ENCODE measurements at regions not wholly inside any gene's neighbourhood (a gene's known extent, or its start where the extent isn't known, plus 50 kb on each side); places are given as distances from the start of the nearest gene placed in this dataset.
"Not testable (repeated sequence)": the region's sequence is repeated elsewhere in the genome, so short reads cannot be mapped to it uniquely, and the experiment has no call there.

GRCh38 chr7:19517546-19517945 lies 191.3 kb downstream of the POLR1F start:
- not testable (repeated sequence) for DNase-seq (ENCODE audit: low read depth in 4 of 6, low spot score in 6 of 6); H3K4me3 ChIP-seq (ENCODE audit: low read depth, low read length); H3K4me1 ChIP-seq (ENCODE audit: control insufficient read depth, insufficient read depth, low read length); H3K36me3 ChIP-seq (ENCODE audit: control insufficient read depth, insufficient read depth, low read length); H3K9me3 ChIP-seq (ENCODE audit: control insufficient read depth, insufficient read depth, low read length); H3K27me3 ChIP-seq (ENCODE audit: control insufficient read depth, insufficient read depth, low read length); H3K27ac ChIP-seq (ENCODE audit: low read depth, low read length)
- WGBS (ENCODE audit: insufficient coverage), result no CpG with 5 or more reads among the region's 3 CpGs

- Histone ChIP-seq H3K27me3 (ENCODE audit: control insufficient read depth, insufficient read depth, low read length) (no peaks in the 10 kb centered on the region), H3K4me1 (ENCODE audit: control insufficient read depth, insufficient read depth, low read length) (no peaks in the 10 kb centered on the region), H3K36me3 (ENCODE audit: control insufficient read depth, insufficient read depth, low read length) (no peaks in the 10 kb centered on the region), H3K4me3 (ENCODE audit: low read depth, low read length) (no peak overlapping the region), H3K9me3 (ENCODE audit: control insufficient read depth, insufficient read depth, low read length) (no peaks in the 10 kb centered on the region), H3K27ac (ENCODE audit: low read depth, low read length) (no peak overlapping the region)
- DNase-seq (ENCODE audit: low read depth in 4 of 6, low spot score in 6 of 6), result no peak
- WGBS (ENCODE audit: insufficient coverage), result 60% methylated on average over 1 of the region's 2 CpGs
Measured at GRCh38 chr7:19508821-19509220, 200.0 kb downstream of the POLR1F start.

DNA sequence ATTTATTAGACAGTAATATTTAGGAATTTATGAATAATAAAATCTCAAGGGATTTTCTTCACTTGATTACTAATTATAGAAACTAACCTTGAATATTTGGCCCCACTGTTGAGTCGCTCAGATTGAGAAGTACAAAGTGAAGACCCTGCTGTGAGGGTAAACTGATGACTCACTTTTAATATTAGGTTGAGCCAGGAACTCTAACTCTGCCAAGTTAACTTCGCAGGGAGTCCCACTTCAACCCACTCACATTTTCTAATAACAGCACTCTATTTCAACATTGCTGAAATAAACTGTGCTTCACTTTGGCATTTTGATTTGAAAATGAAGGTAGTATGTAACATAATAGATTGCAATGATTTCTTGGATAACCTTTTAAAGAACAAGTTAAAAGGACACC lies 200.7 kb downstream of the POLR1F start:
- Histone ChIP-seq H3K4me3 (ENCODE audit: low read depth, low read length) (no peak overlapping the region), H3K27ac (ENCODE audit: low read depth, low read length) (no peak overlapping the region), H3K36me3 (ENCODE audit: control insufficient read depth, insufficient read depth, low read length) (no peaks in the 10 kb centered on the region), H3K27me3 (ENCODE audit: control insufficient read depth, insufficient read depth, low read length) (no peaks in the 10 kb centered on the region), H3K4me1 (ENCODE audit: control insufficient read depth, insufficient read depth, low read length) (no peaks in the 10 kb centered on the region), H3K9me3 (ENCODE audit: control insufficient read depth, insufficient read depth, low read length) (no peaks in the 10 kb centered on the region)
- no CpG with 5 or more reads among the region's 2 CpGs for WGBS (ENCODE audit: insufficient coverage)
- no peak for DNase-seq (ENCODE audit: low read depth in 4 of 6, low spot score in 6 of 6)

- Histone ChIP-seq H3K4me1 (ENCODE audit: control insufficient read depth, insufficient read depth, low read length) (no peaks in the 10 kb centered on the region), H3K36me3 (ENCODE audit: control insufficient read depth, insufficient read depth, low read length) (no peaks in the 10 kb centered on the region), H3K4me3 (ENCODE audit: low read depth, low read length) (no peak overlapping the region), H3K27me3 (ENCODE audit: control insufficient read depth, insufficient read depth, low read length) (no peaks in the 10 kb centered on the region), H3K9me3 (ENCODE audit: control insufficient read depth, insufficient read depth, low read length) (no peaks in the 10 kb centered on the region), H3K27ac (ENCODE audit: low read depth, low read length) (no peak overlapping the region)
- WGBS (ENCODE audit: insufficient coverage), result no CpG with 5 or more reads among the region's 7 CpGs
- DNase-seq (ENCODE audit: low read depth in 4 of 6, low spot score in 6 of 6), result peak in 2 of 6 donors; percentile 6 to 14
Measured at GRCh38 chr7:19491821-19492452, 216.9 kb downstream of the POLR1F start.

- H3K27me3 ChIP-seq (ENCODE audit: control insufficient read depth, insufficient read depth, low read length), result no peaks in the 10 kb centered on the region
- 83% methylated on average over 1 of the region's 5 CpGs for WGBS (ENCODE audit: insufficient coverage)
- H3K36me3 ChIP-seq (ENCODE audit: control insufficient read depth, insufficient read depth, low read length), result no peaks in the 10 kb centered on the region
- H3K4me1 ChIP-seq (ENCODE audit: control insufficient read depth, insufficient read depth, low read length), result no peaks in the 10 kb centered on the region
- DNase-seq (ENCODE audit: low read depth in 4 of 6, low spot score in 6 of 6), result no peak
- no peak overlapping the region for H3K27ac ChIP-seq (ENCODE audit: low read depth, low read length)
- H3K4me3 ChIP-seq (ENCODE audit: low read depth, low read length), result no peak overlapping the region
- no peaks in the 10 kb centered on the region for H3K9me3 ChIP-seq (ENCODE audit: control insufficient read depth, insufficient read depth, low read length)
Measured at GRCh38 chr7:19491371-19491770, 217.5 kb downstream of the POLR1F start.

DNA sequence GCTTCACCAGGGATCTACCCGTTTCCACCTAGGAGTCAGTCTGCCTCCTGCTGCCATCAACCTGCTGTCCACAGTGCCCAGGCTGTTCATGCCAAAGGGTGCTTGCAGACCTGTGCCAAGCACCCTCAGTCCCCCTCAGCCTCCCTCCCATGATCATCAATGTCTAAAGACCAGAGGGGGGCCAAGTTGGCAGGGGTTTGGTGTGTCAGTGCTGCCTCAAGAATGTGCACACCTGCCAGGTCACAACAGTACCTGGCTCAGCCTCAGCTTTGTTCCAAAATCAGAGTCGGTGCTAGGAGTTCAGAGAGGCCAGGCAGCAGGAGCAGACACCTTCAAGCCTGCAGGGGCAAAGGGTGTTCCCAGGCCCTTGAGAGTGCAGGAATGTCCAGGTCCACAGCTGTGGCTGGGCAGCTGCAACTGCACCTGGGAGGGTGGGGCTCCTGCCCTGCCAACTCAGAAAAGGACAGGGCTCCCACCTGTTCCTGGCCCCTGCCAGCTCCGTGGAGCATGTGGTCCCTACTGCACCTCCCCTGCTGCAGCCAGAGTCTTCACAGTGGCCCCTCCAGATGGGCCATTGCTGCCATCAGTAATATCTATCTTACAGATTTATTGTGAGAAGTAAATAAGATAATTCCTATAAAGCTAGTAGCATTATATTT lies 219.5 kb downstream of the POLR1F start:
- H3K9me3 ChIP-seq (ENCODE audit: control insufficient read depth, insufficient read depth, low read length), result no peaks in the 10 kb centered on the region
- WGBS (ENCODE audit: insufficient coverage), result 84% methylated on average over 2 of the region's 3 CpGs
- no peak for DNase-seq (ENCODE audit: low read depth in 4 of 6, low spot score in 6 of 6)
- no peaks in the 10 kb centered on the region for H3K4me1 ChIP-seq (ENCODE audit: control insufficient read depth, insufficient read depth, low read length)
- H3K27me3 ChIP-seq (ENCODE audit: control insufficient read depth, insufficient read depth, low read length), result no peaks in the 10 kb centered on the region
- no peak overlapping the region for H3K27ac ChIP-seq (ENCODE audit: low read depth, low read length)
- H3K4me3 ChIP-seq (ENCODE audit: low read depth, low read length), result no peak overlapping the region
- H3K36me3 ChIP-seq (ENCODE audit: control insufficient read depth, insufficient read depth, low read length), result no peaks in the 10 kb centered on the region

- Histone ChIP-seq H3K36me3 (ENCODE audit: control insufficient read depth, insufficient read depth, low read length) (no peaks in the 10 kb centered on the region), H3K27me3 (ENCODE audit: control insufficient read depth, insufficient read depth, low read length) (no peaks in the 10 kb centered on the region), H3K9me3 (ENCODE audit: control insufficient read depth, insufficient read depth, low read length) (no peaks in the 10 kb centered on the region), H3K4me1 (ENCODE audit: control insufficient read depth, insufficient read depth, low read length) (no peaks in the 10 kb centered on the region), H3K4me3 (ENCODE audit: low read depth, low read length) (no peak overlapping the region), H3K27ac (ENCODE audit: low read depth, low read length) (no peak overlapping the region)
- 94% methylated on average over 2 of the region's 2 CpGs for WGBS (ENCODE audit: insufficient coverage)
- no peak for DNase-seq (ENCODE audit: low read depth in 4 of 6, low spot score in 6 of 6)
Measured at GRCh38 chr7:19488056-19488455, 220.8 kb downstream of the POLR1F start.

GRCh38 chr7:19482628-19483027 lies 226.2 kb downstream of the POLR1F start:
- no peaks in the 10 kb centered on the region for H3K9me3 ChIP-seq (ENCODE audit: control insufficient read depth, insufficient read depth, low read length)
- DNase-seq (ENCODE audit: low read depth in 4 of 6, low spot score in 6 of 6), result no peak
- no peak overlapping the region for H3K4me3 ChIP-seq (ENCODE audit: low read depth, low read length)
- no peaks in the 10 kb centered on the region for H3K4me1 ChIP-seq (ENCODE audit: control insufficient read depth, insufficient read depth, low read length)
- H3K27me3 ChIP-seq (ENCODE audit: control insufficient read depth, insufficient read depth, low read length), result no peaks in the 10 kb centered on the region
- H3K27ac ChIP-seq (ENCODE audit: low read depth, low read length), result no peak overlapping the region
- no peaks in the 10 kb centered on the region for H3K36me3 ChIP-seq (ENCODE audit: control insufficient read depth, insufficient read depth, low read length)
- WGBS (ENCODE audit: insufficient coverage), result no CpG with 5 or more reads among the region's 2 CpGs

- 79% methylated on average over 2 of the region's 3 CpGs for WGBS (ENCODE audit: insufficient coverage)
- Histone ChIP-seq H3K27me3 (ENCODE audit: control insufficient read depth, insufficient read depth, low read length) (no peaks in the 10 kb centered on the region), H3K27ac (ENCODE audit: low read depth, low read length) (no peak overlapping the region), H3K9me3 (ENCODE audit: control insufficient read depth, insufficient read depth, low read length) (no peaks in the 10 kb centered on the region), H3K4me1 (ENCODE audit: control insufficient read depth, insufficient read depth, low read length) (no peaks in the 10 kb centered on the region), H3K4me3 (ENCODE audit: low read depth, low read length) (no peak overlapping the region), H3K36me3 (ENCODE audit: control insufficient read depth, insufficient read depth, low read length) (no peaks in the 10 kb centered on the region)
- DNase-seq (ENCODE audit: low read depth in 4 of 6, low spot score in 6 of 6), result no peak
Measured at GRCh38 chr7:19480383-19480782, 228.5 kb downstream of the POLR1F start.

- no CpG with 5 or more reads among the region's 3 CpGs for WGBS (ENCODE audit: insufficient coverage)
- Histone ChIP-seq H3K27me3 (ENCODE audit: control insufficient read depth, insufficient read depth, low read length) (no peaks in the 10 kb centered on the region), H3K9me3 (ENCODE audit: control insufficient read depth, insufficient read depth, low read length) (no peaks in the 10 kb centered on the region), H3K27ac (ENCODE audit: low read depth, low read length) (no peak overlapping the region), H3K4me3 (ENCODE audit: low read depth, low read length) (no peak overlapping the region), H3K36me3 (ENCODE audit: control insufficient read depth, insufficient read depth, low read length) (no peaks in the 10 kb centered on the region), H3K4me1 (ENCODE audit: control insufficient read depth, insufficient read depth, low read length) (no peaks in the 10 kb centered on the region)
- peak in 1 of 6 donors; percentile 12 for DNase-seq (ENCODE audit: low read depth in 4 of 6, low spot score in 6 of 6)
Measured at GRCh38 chr7:19470031-19470430, 238.8 kb downstream of the POLR1F start.
